ENCODE measurements at regions not wholly inside any gene's neighbourhood (a gene's known extent, or its start where the extent isn't known, plus 50 kb on each side); places are given as distances from the start of the nearest gene placed in this dataset.

DNA sequence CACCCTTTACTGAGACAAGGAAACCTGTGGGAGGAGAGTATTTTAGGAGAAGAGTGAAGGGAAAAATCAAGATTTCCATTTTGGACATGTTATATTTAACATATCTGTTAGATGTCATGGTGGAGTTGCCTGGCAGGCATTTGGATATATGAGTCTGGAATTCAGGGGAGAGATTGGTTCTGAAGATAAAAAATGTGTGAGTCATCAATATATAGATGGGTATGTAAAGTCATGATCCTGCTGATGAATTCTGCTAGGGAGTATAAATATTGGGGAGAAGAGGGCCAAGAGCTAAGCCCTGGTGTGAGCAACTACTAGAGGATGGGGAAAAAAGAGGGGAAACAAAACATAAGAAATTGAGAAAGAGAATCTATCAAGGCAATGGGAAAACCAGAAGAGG, 151.3 kb upstream of the SOX9 start:
- DNase-seq: no peak

- DNase-seq: no peak
These were observed 150.5 kb upstream of the SOX9 start for GRCh38 chr17:71970312-71970711.

DNA sequence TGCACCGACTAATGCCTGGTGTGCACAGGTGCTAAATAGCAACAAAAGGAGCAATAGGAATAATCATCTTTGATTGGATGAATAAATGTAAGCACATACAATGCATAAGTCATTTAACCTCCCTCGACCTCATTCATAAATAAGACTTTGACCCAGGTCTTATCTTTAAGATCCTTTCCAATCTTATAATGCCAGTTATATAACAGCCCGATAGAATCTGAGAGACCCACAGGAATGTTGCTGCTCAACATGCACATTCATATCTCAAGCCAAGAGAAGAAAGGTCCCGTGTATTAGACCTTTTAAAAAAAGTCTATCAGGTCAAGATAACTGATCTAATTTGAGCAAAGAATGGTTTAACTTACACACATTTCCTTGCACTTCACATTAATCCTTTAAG, 146.8 kb upstream of the SOX9 start:
- no peak for DNase-seq

- DNase-seq: no peak
These were observed 145.5 kb upstream of the SOX9 start for GRCh38 chr17:71975331-71975801.

GRCh38 chr17:71976011-71976649, 144.7 kb upstream of the SOX9 start:
- no peak for DNase-seq

DNA sequence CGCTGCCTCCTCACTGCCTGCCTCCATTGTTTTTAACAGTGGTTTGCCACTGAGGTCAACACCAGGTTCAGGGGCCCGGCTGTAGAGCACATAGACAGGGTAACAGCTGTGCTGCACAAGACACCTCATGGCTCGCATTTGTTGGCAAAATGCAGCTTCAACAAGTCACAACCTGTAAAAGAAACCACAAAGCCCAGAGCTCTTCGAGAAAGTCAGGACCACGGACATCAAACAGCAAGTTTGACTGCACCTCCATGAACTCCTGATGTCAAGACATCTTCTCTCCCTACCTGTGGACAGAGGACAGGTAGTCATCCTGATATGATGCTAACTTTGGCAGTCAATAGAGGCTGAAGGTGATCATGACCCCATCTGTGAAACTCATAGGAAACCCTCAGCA, 142.4 kb upstream of the SOX9 start:
- DNase-seq: no peak

- no peak for DNase-seq
These were observed 140.6 kb upstream of the SOX9 start for GRCh38 chr17:71980171-71980570.

- no peak for DNase-seq
These were observed 137.0 kb upstream of the SOX9 start for GRCh38 chr17:71983828-71984227.

- no peak for DNase-seq
These were observed 135.4 kb upstream of the SOX9 start for GRCh38 chr17:71985111-71986039.

DNA sequence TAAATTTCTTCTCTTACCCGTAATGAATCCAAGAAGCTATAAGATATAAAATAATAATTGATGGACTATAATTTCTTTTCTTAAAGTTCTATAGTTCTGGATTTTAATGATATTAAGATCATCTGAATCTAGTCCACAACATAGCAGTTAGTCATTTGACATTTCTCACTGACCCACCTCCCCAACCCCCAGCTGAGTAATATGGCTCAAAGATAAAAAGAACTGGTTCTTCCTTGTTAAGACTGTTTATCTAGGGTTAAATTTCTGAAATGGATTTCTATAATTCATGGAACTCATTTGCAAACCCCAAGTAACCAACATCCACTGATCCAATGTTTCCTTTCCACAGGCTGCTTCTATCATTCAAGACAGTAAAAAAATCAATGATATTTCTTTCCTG, 133.9 kb upstream of the SOX9 start:
- no peak for DNase-seq

GRCh38 chr17:71987634-71988033, 133.2 kb upstream of the SOX9 start:
- DNase-seq: no peak

DNA sequence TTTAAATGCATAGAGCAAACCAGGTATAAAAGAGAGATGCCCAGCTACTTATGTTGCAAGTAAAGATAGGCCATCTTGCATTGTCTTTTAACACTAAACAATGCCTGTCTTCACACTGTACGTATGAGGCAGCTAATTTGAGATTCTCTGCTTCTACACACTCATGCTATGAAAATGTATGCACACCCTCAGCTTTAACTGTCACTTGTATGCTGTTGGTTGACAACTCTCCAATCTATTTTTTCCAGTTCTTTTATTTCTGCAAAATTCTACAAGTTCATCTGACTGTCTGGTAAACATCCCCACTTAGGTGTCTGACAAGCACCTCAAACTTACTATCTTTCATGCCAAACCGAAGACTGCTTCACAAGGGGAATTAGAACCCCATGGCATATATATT, 131.7 kb upstream of the SOX9 start:
- DNase-seq: no peak

GRCh38 chr17:71993363-71993762, 127.5 kb upstream of the SOX9 start:
- DNase-seq: no peak

DNA sequence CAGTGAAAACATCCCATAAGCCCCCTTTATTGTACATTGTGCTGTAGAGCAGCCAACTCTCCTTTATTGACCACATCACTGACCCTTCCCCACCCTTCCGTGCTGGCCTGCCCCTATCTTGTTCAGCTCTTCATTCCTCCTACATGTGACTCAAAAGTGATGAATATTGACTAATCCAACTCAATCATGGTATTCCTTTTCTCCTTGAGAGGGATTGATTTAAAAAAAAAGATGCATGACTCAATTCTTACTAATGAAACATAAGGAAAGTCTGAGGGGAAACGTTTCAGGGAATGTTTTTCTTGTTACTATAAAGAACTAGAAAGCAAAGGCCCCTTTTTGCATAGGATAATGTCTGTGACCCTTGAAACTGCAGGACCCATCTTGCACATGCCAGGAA, 125.2 kb upstream of the SOX9 start:
- DNase-seq: no peak

DNA sequence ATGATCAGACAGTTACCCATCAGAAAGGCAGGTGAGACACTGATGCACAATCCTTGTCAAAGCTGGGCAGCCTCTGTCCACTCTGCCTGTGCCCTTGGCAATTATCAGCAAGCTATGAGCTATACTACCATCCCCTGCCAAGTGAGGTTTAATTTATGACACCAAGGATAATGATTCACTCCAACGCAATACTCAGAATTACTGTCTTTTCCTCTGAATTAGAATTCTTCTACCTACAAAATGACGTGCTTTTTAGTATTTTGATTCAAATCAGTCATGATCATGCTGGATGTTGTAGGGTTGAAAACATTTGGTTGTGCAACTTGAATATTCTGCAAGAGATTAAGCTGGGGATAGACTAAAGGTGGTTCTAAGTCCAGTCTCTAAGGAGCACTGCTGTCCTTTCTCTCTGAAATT, 116.8 kb upstream of the SOX9 start:
- DNase-seq: no peak

- DNase-seq: no peak
These were observed 116.0 kb upstream of the SOX9 start for GRCh38 chr17:72004611-72005331.

GRCh38 chr17:72005332-72006163, 115.3 kb upstream of the SOX9 start:
- no peak for DNase-seq

DNA sequence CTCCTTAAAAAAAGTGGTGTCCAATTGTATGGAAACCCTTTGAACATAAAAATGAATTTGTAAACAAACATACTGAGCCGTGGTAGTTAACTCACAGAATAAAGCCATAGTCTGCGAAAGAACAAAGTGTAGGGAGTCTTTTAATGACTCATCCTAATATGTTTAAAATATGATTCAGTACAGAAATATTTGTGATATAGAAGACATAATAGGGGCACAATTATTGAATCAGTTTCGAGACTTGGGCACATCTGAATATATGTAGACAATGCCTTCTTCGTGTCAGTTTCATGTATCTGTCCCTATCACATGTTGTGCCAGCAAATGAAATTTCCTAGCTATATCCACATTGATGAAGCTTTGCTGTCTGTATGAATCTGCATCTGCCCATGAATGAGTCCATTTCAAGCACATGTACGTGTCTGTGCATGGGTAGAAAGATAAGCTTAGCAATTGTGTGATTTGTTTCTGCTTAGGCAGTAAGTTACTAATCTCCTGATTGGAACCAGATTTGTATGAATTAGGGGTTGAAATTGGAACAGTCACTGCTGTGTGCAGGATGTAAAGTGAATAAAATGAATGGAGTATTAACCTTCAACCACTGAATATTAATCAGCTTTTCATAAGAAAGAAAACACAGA, 112.5 kb upstream of the SOX9 start:
- no peak for DNase-seq

DNA sequence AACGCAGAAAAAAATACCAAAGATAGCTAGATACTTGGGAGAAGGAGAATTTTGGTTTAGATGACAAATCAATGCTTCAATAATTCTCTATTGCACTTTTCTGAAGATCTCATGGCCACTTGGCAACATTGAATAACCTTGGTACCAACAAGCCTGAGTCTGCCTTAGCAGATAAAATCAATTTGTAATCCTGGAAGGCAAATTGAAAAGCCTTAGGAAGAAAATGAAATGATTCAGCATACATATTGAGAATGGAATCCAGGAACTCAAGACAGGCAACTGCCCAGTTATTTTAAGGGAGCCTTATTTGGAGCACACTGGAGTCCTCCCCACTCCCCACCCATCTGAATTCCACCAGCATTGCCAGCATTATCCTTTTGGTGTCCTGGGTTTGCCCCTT, 109.3 kb upstream of the SOX9 start:
- no peak for DNase-seq

GRCh38 chr17:72021417-72022041, 99.3 kb upstream of the SOX9 start:
- DNase-seq: no peak
